Thyroid gland (tissue), 4 donors: ENCODE measurements at regions not wholly inside any gene's neighbourhood (a gene's known extent, or its start where the extent isn't known, plus 50 kb on each side); places are given as distances from the start of the nearest gene placed in this dataset.

ENCODE experiments used
- CTCF ChIP-seq, 6 experiments: fragments of 200-600 bp in 3 of 6; fragments of 450-650 bp in 3 of 6; sonication (generic) in 3 of 6; IDR thresholded peaks; one replicate each; pipeline ENCODE4 v1.5.1; 2016 to 2019; ENCODE audit warnings: antibody characterized with exemption in 6 of 6, mild to moderate bottlenecking in 2 of 6, inconsistent platforms in 1 of 6, moderate library complexity in 1 of 6
- POLR2A ChIP-seq, 2 donors: fragments of 450-650 bp; IDR thresholded peaks; one replicate each; pipeline ENCODE4 v1.6.1; 2017; ENCODE audit warnings: antibody characterized with exemption in 2 of 2, mild to moderate bottlenecking in 2 of 2, moderate library complexity in 1 of 2

- TF ChIP-seq CTCF (IDR thresholded peaks at IDR 0.05) (no peak), POLR2A (IDR thresholded peaks at IDR 0.05) (no peak)
These were observed 101.9 kb downstream of the LITAF start for GRCh38 chr16:11484691-11485258.
